CD14-positive monocyte (primary cell): ENCODE measurements at regions not wholly inside any gene's neighbourhood (a gene's known extent, or its start where the extent isn't known, plus 50 kb on each side); places are given as distances from the start of the nearest gene placed in this dataset.

ENCODE experiments used
- DNase-seq, 3 donors: peaks; one replicate each; pipeline ENCODE4 v3.0.0-alpha.2; 2011 to 2022
- H2AFZ ChIP-seq: 2 replicates; pipeline ENCODE4 v1.6.0; 2012; ENCODE audit warnings: mild to moderate bottlenecking, low read depth, low read length, inconsistent platforms; ENCODE audit not compliant: insufficient read depth, poor library complexity, severe bottlenecking
- H3K27ac ChIP-seq, 2 donors: 1 replicate in 1 of 2; 2 replicates in 1 of 2; pipeline ENCODE4 v1.5.1; 2012 to 2013; ENCODE audit warnings: low read length in 2 of 2, control low read depth in 1 of 2, inconsistent platforms in 1 of 2, low read depth in 1 of 2, mild to moderate bottlenecking in 1 of 2
- H3K27me3 ChIP-seq, 2 donors: one replicate each; pipeline versions ENCODE4 v1.6.0 to v1.6.1; 2011 to 2013; ENCODE audit warnings: low read length in 2 of 2; ENCODE audit not compliant: control insufficient read depth in 2 of 2, insufficient read depth in 2 of 2
- H3K36me3 ChIP-seq, 2 donors: replicated peaks in 1 of 2; 1 replicate in 1 of 2; 2 replicates in 1 of 2; pipeline versions ENCODE4 v1.5.1 to v1.6.1; 2012 to 2013; ENCODE audit warnings: low read length in 2 of 2, control low read depth in 1 of 2, inconsistent platforms in 1 of 2, mild to moderate bottlenecking in 1 of 2; ENCODE audit not compliant: insufficient read depth in 2 of 2, control insufficient read depth in 1 of 2
- H3K4me1 ChIP-seq, 2 donors: 1 replicate in 1 of 2; 2 replicates in 1 of 2; pipeline versions ENCODE4 v1.5.1 to v1.6.1; 2012 to 2013; ENCODE audit warnings: low read length in 2 of 2, control low read depth in 1 of 2, inconsistent platforms in 1 of 2, mild to moderate bottlenecking in 1 of 2, moderate library complexity in 1 of 2; ENCODE audit not compliant: insufficient read depth in 2 of 2, control insufficient read depth in 1 of 2
- H3K4me2 ChIP-seq: replicated peaks from 2 replicates; pipeline ENCODE3; 2012; ENCODE audit warnings: low read length, moderate library complexity, mild to moderate bottlenecking; ENCODE audit not compliant: poor library complexity, severe bottlenecking; ENCODE audit errors: extremely low read depth
- H3K4me3 ChIP-seq, 3 experiments: fragments of 200-600 bp in 1 of 3; sonication (generic) in 1 of 3; replicated peaks in 1 of 3; 1 replicate in 2 of 3; 2 replicates in 1 of 3; pipeline ENCODE4 v1.5.1; 2011 to 2013; ENCODE audit warnings: low read length in 3 of 3, mild to moderate bottlenecking in 3 of 3, control low read depth in 2 of 3, low read depth in 2 of 3, inconsistent platforms in 1 of 3, moderate library complexity in 1 of 3
- H3K79me2 ChIP-seq: 2 replicates; pipeline ENCODE4 v1.6.0; 2012; ENCODE audit warnings: mild to moderate bottlenecking, control low read depth, inconsistent platforms, low read length, moderate library complexity; ENCODE audit not compliant: insufficient read depth
- H3K9ac ChIP-seq: 2 replicates; pipeline ENCODE4 v1.6.0; 2017; ENCODE audit warnings: low read length, mild to moderate bottlenecking; ENCODE audit not compliant: insufficient read depth, poor library complexity, severe bottlenecking
- H3K9me3 ChIP-seq, 2 donors: replicated peaks in 1 of 2; 1 replicate in 1 of 2; 2 replicates in 1 of 2; pipeline versions ENCODE4 v1.5.1 to v1.6.1; 2012 to 2013; ENCODE audit warnings: low read length in 2 of 2, control low read depth in 1 of 2; ENCODE audit not compliant: control insufficient read depth in 1 of 2, insufficient read depth in 1 of 2
- H4K20me1 ChIP-seq: 2 replicates; pipeline ENCODE4 v1.6.0; 2012; ENCODE audit warnings: mild to moderate bottlenecking, low read length, control low read depth, moderate library complexity; ENCODE audit not compliant: insufficient read depth
- H3K27ac Mint-ChIP-seq, 7 donors: one replicate each; pipeline ENCODE4 v1.8.0; 2020; ENCODE audit warnings: mild to moderate bottlenecking in 7 of 7, mixed read lengths in 7 of 7, moderate library complexity in 6 of 7, inconsistent platforms in 2 of 7
- H3K27me3 Mint-ChIP-seq, 3 donors: one replicate each; pipeline ENCODE4 v1.8.0; 2021 to 2022; ENCODE audit warnings: low read depth in 3 of 3, mild to moderate bottlenecking in 3 of 3, mixed read lengths in 3 of 3, moderate library complexity in 3 of 3, inconsistent platforms in 1 of 3
- H3K36me3 Mint-ChIP-seq, 2 donors: one replicate each; pipeline ENCODE4 v1.8.0; 2020; ENCODE audit warnings: mixed read lengths in 2 of 2, inconsistent platforms in 1 of 2, mild to moderate bottlenecking in 1 of 2
- H3K4me1 Mint-ChIP-seq: one replicate; pipeline ENCODE4 v1.8.0; 2020; ENCODE audit warnings: mild to moderate bottlenecking, mixed read lengths
- H3K4me3 Mint-ChIP-seq, 2 donors: one replicate each; pipeline ENCODE4 v1.8.0; 2020; ENCODE audit warnings: mild to moderate bottlenecking in 2 of 2, mixed read lengths in 2 of 2, moderate library complexity in 1 of 2
- H3K9me3 Mint-ChIP-seq, 7 donors: one replicate each; pipeline ENCODE4 v1.8.0; 2020 to 2022; ENCODE audit warnings: mixed read lengths in 7 of 7, mild to moderate bottlenecking in 6 of 7, moderate library complexity in 6 of 7, inconsistent platforms in 2 of 7
- CTCF ChIP-seq: fragments of 200-600 bp; IDR thresholded peaks from one replicate; pipeline ENCODE4 v1.8.0; 2022; ENCODE audit warnings: antibody characterized with exemption, mild to moderate bottlenecking
- WGBS: methylation state at CpG from one replicate; pipeline ENCODE4 v1.1.5; 2013; ENCODE audit warnings: missing lambda C conversion rate; ENCODE audit not compliant: insufficient coverage; 5-methylcytosine and 5-hydroxymethylcytosine counted together
- intact Hi-C, 2 donors: fragments of 100-400 bp; cut with micrococcal nuclease; formaldehyde crosslinking; loops; one replicate each; pipeline versions ENCODE4 v1.15.0 to v1.15.1; 2023

- Histone ChIP-seq H2AFZ (peak overlapping the region; percentile 68), H3K4me3 (peak overlapping the region in 1 of 3 experiments; percentile 59), H3K9ac (no peak overlapping the region), H3K36me3 (no peaks in the 10 kb centered on the region), H4K20me1 (no peaks in the 10 kb centered on the region), H3K4me1 (peaks cover 20 to 25% of the 10 kb centered on the region in 2 donors), H3K4me2 (peak overlapping the region; percentile 63), H3K27ac (peak overlapping the region in 1 of 2 donors; percentile 66), H3K79me2 (no peaks in the 10 kb centered on the region), H3K9me3 (no peaks in the 10 kb centered on the region), H3K27me3 (no peaks in the 10 kb centered on the region)
- peak; percentile 23 to 31 (median 25) for DNase-seq
- Mint-ChIP-seq H3K9me3 (peaks cover 0 to 1% (median 0%) of the 10 kb centered on the region in 7 donors), H3K27me3 (peaks cover 7 to 12% (median 11%) of the 10 kb centered on the region in 3 donors), H3K27ac (peak overlapping the region in 4 of 7 donors; percentile 30 to 78 (median 60)), H3K4me3 (peak overlapping the region in 1 of 2 donors; percentile 70), H3K36me3 (no peaks in the 10 kb centered on the region), H3K4me1 (peaks cover 42% of the 10 kb centered on the region)
- TF ChIP-seq CTCF, result no peak
- intact Hi-C loops, result no loop called here
- WGBS, result 40% methylated on average over 1 of the region's 5 CpGs
Observed at GRCh38 chr12:93059925-93060665, 131.0 kb upstream of the EEA1 start.

- H3K36me3 Mint-ChIP-seq, result no peaks in the 10 kb centered on the region
- Histone ChIP-seq H3K27me3 (no peaks in the 10 kb centered on the region), H3K4me3 (peak overlapping the region in 1 of 3 experiments; percentile 59), H3K27ac (peak overlapping the region in 1 of 2 donors; percentile 66), H3K4me1 (peaks cover 20 to 25% of the 10 kb centered on the region in 2 donors), H3K79me2 (no peaks in the 10 kb centered on the region), H3K9me3 (no peaks in the 10 kb centered on the region), H3K9ac (no peak overlapping the region), H3K4me2 (peak overlapping the region; percentile 63), H3K36me3 (no peaks in the 10 kb centered on the region), H2AFZ (peak overlapping the region; percentile 68), H4K20me1 (no peaks in the 10 kb centered on the region)
- intact Hi-C loops, result no loop called here
- no peak overlapping the region for H3K4me3 Mint-ChIP-seq
- WGBS, result 62% methylated on average over 5 of the region's 8 CpGs
- H3K27me3 Mint-ChIP-seq, result peaks cover 7 to 12% (median 11%) of the 10 kb centered on the region in 3 donors
- peak overlapping the region in 6 of 7 donors; percentile 66 to 76 (median 74) for H3K27ac Mint-ChIP-seq
- H3K4me1 Mint-ChIP-seq, result peaks cover 42% of the 10 kb centered on the region
- peaks cover 0 to 1% (median 0%) of the 10 kb centered on the region in 7 donors for H3K9me3 Mint-ChIP-seq
- DNase-seq, result no peak
- no peak for TF ChIP-seq CTCF
Observed at GRCh38 chr12:93060666-93061472, 131.8 kb upstream of the EEA1 start.
